ENCODE measurements at regions not wholly inside any gene's neighbourhood (a gene's known extent, or its start where the extent isn't known, plus 50 kb on each side); places are given as distances from the start of the nearest gene placed in this dataset.

- TF ChIP-seq, protein P1, sequence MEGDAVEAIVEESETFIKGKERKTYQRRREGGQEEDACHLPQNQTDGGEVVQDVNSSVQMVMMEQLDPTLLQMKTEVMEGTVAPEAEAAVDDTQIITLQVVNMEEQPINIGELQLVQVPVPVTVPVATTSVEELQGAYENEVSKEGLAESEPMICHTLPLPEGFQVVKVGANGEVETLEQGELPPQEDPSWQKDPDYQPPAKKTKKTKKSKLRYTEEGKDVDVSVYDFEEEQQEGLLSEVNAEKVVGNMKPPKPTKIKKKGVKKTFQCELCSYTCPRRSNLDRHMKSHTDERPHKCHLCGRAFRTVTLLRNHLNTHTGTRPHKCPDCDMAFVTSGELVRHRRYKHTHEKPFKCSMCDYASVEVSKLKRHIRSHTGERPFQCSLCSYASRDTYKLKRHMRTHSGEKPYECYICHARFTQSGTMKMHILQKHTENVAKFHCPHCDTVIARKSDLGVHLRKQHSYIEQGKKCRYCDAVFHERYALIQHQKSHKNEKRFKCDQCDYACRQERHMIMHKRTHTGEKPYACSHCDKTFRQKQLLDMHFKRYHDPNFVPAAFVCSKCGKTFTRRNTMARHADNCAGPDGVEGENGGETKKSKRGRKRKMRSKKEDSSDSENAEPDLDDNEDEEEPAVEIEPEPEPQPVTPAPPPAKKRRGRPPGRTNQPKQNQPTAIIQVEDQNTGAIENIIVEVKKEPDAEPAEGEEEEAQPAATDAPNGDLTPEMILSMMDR (IDR thresholded peaks at IDR 0.05), result no peak
- TF ChIP-seq POLR2A (IDR thresholded peaks at IDR 0.05), result no peak
Observed at GRCh38 chr2:121123268-121123667, 161.7 kb downstream of the TFCP2L1 start.
